Ascending aorta (tissue), 2 donors: ENCODE measurements at regions not wholly inside any gene's neighbourhood (a gene's known extent, or its start where the extent isn't known, plus 50 kb on each side); places are given as distances from the start of the nearest gene placed in this dataset.

ENCODE experiments used
- DNase-seq, 2 donors: peaks; one replicate each; pipeline ENCODE4 v3.0.0-alpha.2; 2019; ENCODE audit warnings: low spot score in 2 of 2
- H3K27ac ChIP-seq, 2 donors: fragments of 200-600 bp; sonication (generic); one replicate each; pipeline ENCODE4 v1.5.1; 2016 to 2017; ENCODE audit warnings: mild to moderate bottlenecking in 1 of 2
- H3K27me3 ChIP-seq: fragments of 200-600 bp; sonication (generic); one replicate; pipeline ENCODE4 v1.5.1; 2017
- H3K36me3 ChIP-seq, 2 donors: fragments of 200-600 bp; sonication (generic); one replicate each; pipeline ENCODE4 v1.5.1; 2016
- H3K4me1 ChIP-seq, 2 donors: fragments of 200-600 bp; sonication (generic); one replicate each; pipeline ENCODE4 v1.5.1; 2016 to 2017; ENCODE audit warnings: mild to moderate bottlenecking in 1 of 2
- H3K4me3 ChIP-seq, 2 donors: fragments of 200-600 bp; sonication (generic); one replicate each; pipeline ENCODE4 v1.5.1; 2016 to 2017; ENCODE audit warnings: mild to moderate bottlenecking in 1 of 2
- H3K9me3 ChIP-seq, 2 donors: fragments of 200-600 bp; sonication (generic); one replicate each; pipeline ENCODE4 v1.5.1; 2016
- CTCF ChIP-seq, 3 experiments: fragments of 200-600 bp in 2 of 3; fragments of 450-650 bp in 1 of 3; sonication (generic) in 2 of 3; IDR thresholded peaks; one replicate each; pipeline ENCODE4 v1.5.1; 2016 to 2019; ENCODE audit warnings: antibody characterized with exemption in 3 of 3, mild to moderate bottlenecking in 1 of 3, moderate library complexity in 1 of 3
- intact Hi-C: fragments of 100-400 bp; cut with DNase I; formaldehyde crosslinking; loops from one replicate; pipeline ENCODE4 v1.15.1; 2023

- TF ChIP-seq CTCF (IDR thresholded peaks at IDR 0.05) = no peak
- no peaks in the 10 kb centered on the region for H3K36me3 ChIP-seq
- intact Hi-C loops = no loop called here
- DNase-seq = no peak
- H3K4me3 ChIP-seq = no peak overlapping the region
- H3K27me3 ChIP-seq = no peaks in the 10 kb centered on the region
- peaks cover 7 to 17% of the 10 kb centered on the region in 2 donors for H3K9me3 ChIP-seq
- no peaks in the 10 kb centered on the region for H3K4me1 ChIP-seq
- no peak overlapping the region for H3K27ac ChIP-seq
These were observed 153.6 kb downstream of the PFKFB3 start for GRCh38 chr10:6356280-6356793.

- intact Hi-C loops = no loop called here
- Histone ChIP-seq H3K4me3 (no peak overlapping the region), H3K27ac (no peak overlapping the region), H3K36me3 (no peaks in the 10 kb centered on the region), H3K9me3 (no peaks in the 10 kb centered on the region), H3K27me3 (no peaks in the 10 kb centered on the region), H3K4me1 (peaks cover 0 to 4% of the 10 kb centered on the region in 2 donors)
- no peak for TF ChIP-seq CTCF (IDR thresholded peaks at IDR 0.05)
- no peak for DNase-seq
These were observed 159.1 kb downstream of the PFKFB3 start for GRCh38 chr10:6361869-6362268.

GRCh38 chr10:6362879-6363278, 160.1 kb downstream of the PFKFB3 start:
- Histone ChIP-seq H3K27me3 (no peaks in the 10 kb centered on the region), H3K4me3 (no peak overlapping the region), H3K27ac (no peak overlapping the region), H3K9me3 (no peaks in the 10 kb centered on the region), H3K36me3 (no peaks in the 10 kb centered on the region), H3K4me1 (peaks cover 0 to 4% of the 10 kb centered on the region in 2 donors)
- TF ChIP-seq CTCF (IDR thresholded peaks at IDR 0.05) = no peak
- intact Hi-C loops = no loop called here
- no peak for DNase-seq

GRCh38 chr10:6363511-6363910, 160.8 kb downstream of the PFKFB3 start:
- Histone ChIP-seq H3K9me3 (no peaks in the 10 kb centered on the region), H3K4me1 (peaks cover 0 to 4% of the 10 kb centered on the region in 2 donors), H3K27ac (no peak overlapping the region), H3K36me3 (no peaks in the 10 kb centered on the region), H3K27me3 (no peaks in the 10 kb centered on the region), H3K4me3 (no peak overlapping the region)
- no peak for DNase-seq
- TF ChIP-seq CTCF (IDR thresholded peaks at IDR 0.05) = no peak
- intact Hi-C loops = no loop called here

- DNase-seq = no peak
These were observed 161.6 kb downstream of the PFKFB3 start for GRCh38 chr10:6364283-6364682.

More at GRCh38 chr10:6364283-6364682, 161.6 kb downstream of the PFKFB3 start:
- TF ChIP-seq CTCF (IDR thresholded peaks at IDR 0.05) = no peak
- Histone ChIP-seq H3K27me3 (no peaks in the 10 kb centered on the region), H3K9me3 (no peaks in the 10 kb centered on the region), H3K36me3 (no peaks in the 10 kb centered on the region), H3K27ac (no peak overlapping the region), H3K4me1 (peaks cover 0 to 4% of the 10 kb centered on the region in 2 donors), H3K4me3 (no peak overlapping the region)
- intact Hi-C loops = no loop called here
